ENCODE measurements at regions not wholly inside any gene's neighbourhood (a gene's known extent, or its start where the extent isn't known, plus 50 kb on each side); places are given as distances from the start of the nearest gene placed in this dataset.
"Not testable (repeated sequence)": the region's sequence is repeated elsewhere in the genome, so short reads cannot be mapped to it uniquely, and the experiment has no call there.

GRCh38 chr2:210861038-210861665 lies 304.8 kb downstream of the CPS1 start:
- DNase-seq, result no peak

- DNase-seq, result no peak
Measured at GRCh38 chr2:210862283-210863065, 306.1 kb downstream of the CPS1 start.

GRCh38 chr2:210863283-210863682 lies 306.9 kb downstream of the CPS1 start:
- no peak for DNase-seq

GRCh38 chr2:210871566-210871965 lies 315.2 kb downstream of the CPS1 start:
- not testable (repeated sequence) for DNase-seq

GRCh38 chr2:210873631-210874030 lies 317.2 kb downstream of the CPS1 start:
- DNase-seq, result no peak

GRCh38 chr2:210884227-210884626 lies 327.8 kb downstream of the CPS1 start:
- no peak for DNase-seq

- DNase-seq, result no peak
Measured at GRCh38 chr2:210888035-210888434, 331.6 kb downstream of the CPS1 start.

- DNase-seq, result no peak
Measured at GRCh38 chr2:210895132-210895531, 338.7 kb downstream of the CPS1 start.

GRCh38 chr2:210899131-210899530 lies 342.7 kb downstream of the CPS1 start:
- DNase-seq, result no peak

- no peak for DNase-seq
Measured at GRCh38 chr2:210901326-210901725, 344.9 kb downstream of the CPS1 start.

GRCh38 chr2:210912779-210913178 lies 356.4 kb downstream of the CPS1 start:
- no peak for DNase-seq

GRCh38 chr2:210913461-210913860 lies 357.1 kb downstream of the CPS1 start:
- DNase-seq, result no peak

- DNase-seq, result no peak
Measured at GRCh38 chr2:210915912-210916311, 359.5 kb downstream of the CPS1 start.

- no peak for DNase-seq
Measured at GRCh38 chr2:210917465-210917864, 361.1 kb downstream of the CPS1 start.

- DNase-seq, result no peak
Measured at GRCh38 chr2:210919128-210919527, 362.7 kb downstream of the CPS1 start.

GRCh38 chr2:210922419-210922818 lies 366.0 kb downstream of the CPS1 start:
- no peak for DNase-seq

GRCh38 chr2:210928714-210929113 lies 372.3 kb downstream of the CPS1 start:
- no peak for DNase-seq

GRCh38 chr2:210938228-210938627 lies 381.8 kb downstream of the CPS1 start:
- no peak for DNase-seq

- no peak for DNase-seq
Measured at GRCh38 chr2:210946395-210946794, 390.0 kb downstream of the CPS1 start.

- DNase-seq, result not testable (repeated sequence)
Measured at GRCh38 chr2:210950434-210951060, 394.1 kb downstream of the CPS1 start.

- DNase-seq, result no peak
Measured at GRCh38 chr2:210954386-210954907, 398.0 kb downstream of the CPS1 start.

- DNase-seq, result no peak
Measured at GRCh38 chr2:210955591-210955990, 399.2 kb downstream of the CPS1 start.

- DNase-seq, result no peak
Measured at GRCh38 chr2:210956101-210956500, 399.7 kb downstream of the CPS1 start.

GRCh38 chr2:210961249-210961648 lies 404.9 kb downstream of the CPS1 start:
- no peak for DNase-seq

Data from CD4-positive, alpha-beta T cell treated with Interleukin-6 for 4 hours (primary cell).